CD4-positive, alpha-beta T cell treated with Interferon alpha-2 for 1 hour (primary cell): ENCODE measurements at regions not wholly inside any gene's neighbourhood (a gene's known extent, or its start where the extent isn't known, plus 50 kb on each side); places are given as distances from the start of the nearest gene placed in this dataset.

Experiments used
- DNase-seq, 2 donors: peaks; one replicate each; pipeline ENCODE4 v3.0.0-alpha.2; 2020 to 2022

- DNase-seq: no peak
Observed at GRCh38 chr20:24134930-24135329, 146.4 kb upstream of the GGTLC1 start.

- DNase-seq: no peak
Observed at GRCh38 chr20:24134284-24134683, 145.7 kb upstream of the GGTLC1 start.

GRCh38 chr20:24132246-24132645 is 143.7 kb upstream of the GGTLC1 start:
- no peak for DNase-seq

GRCh38 chr20:24131684-24132083 is 143.1 kb upstream of the GGTLC1 start:
- peak in 1 of 2 donors; percentile 14 for DNase-seq

- no peak for DNase-seq
Observed at GRCh38 chr20:24131281-24131680, 142.7 kb upstream of the GGTLC1 start.

- DNase-seq: no peak
Observed at GRCh38 chr20:24129641-24130040, 141.1 kb upstream of the GGTLC1 start.

- DNase-seq: no peak
Observed at GRCh38 chr20:24124951-24125650, 136.5 kb upstream of the GGTLC1 start.

GRCh38 chr20:24124003-24124402 is 135.4 kb upstream of the GGTLC1 start:
- DNase-seq: no peak

GRCh38 chr20:24118441-24119175 is 130.0 kb upstream of the GGTLC1 start:
- DNase-seq: no peak

GRCh38 chr20:24118034-24118433 is 129.5 kb upstream of the GGTLC1 start:
- DNase-seq: no peak

- DNase-seq: no peak
Observed at GRCh38 chr20:24117383-24117782, 128.8 kb upstream of the GGTLC1 start.

- no peak for DNase-seq
Observed at GRCh38 chr20:24116611-24117010, 128.0 kb upstream of the GGTLC1 start.

GRCh38 chr20:24112360-24112759 is 123.8 kb upstream of the GGTLC1 start:
- DNase-seq: no peak

GRCh38 chr20:24111858-24112257 is 123.3 kb upstream of the GGTLC1 start:
- no peak for DNase-seq

- DNase-seq: peak in 1 of 2 donors; percentile 32
Observed at GRCh38 chr20:24109537-24109936, 121.0 kb upstream of the GGTLC1 start.

GRCh38 chr20:24109008-24109407 is 120.4 kb upstream of the GGTLC1 start:
- peak; percentile 55 to 76 for DNase-seq

GRCh38 chr20:24108581-24108980 is 120.0 kb upstream of the GGTLC1 start:
- DNase-seq: no peak

GRCh38 chr20:24106801-24107445 is 118.3 kb upstream of the GGTLC1 start:
- DNase-seq: no peak

- DNase-seq: no peak
Observed at GRCh38 chr20:24106150-24106800, 117.7 kb upstream of the GGTLC1 start.

GRCh38 chr20:24102749-24103333 is 114.3 kb upstream of the GGTLC1 start:
- DNase-seq: no peak

GRCh38 chr20:24102290-24102689 is 113.7 kb upstream of the GGTLC1 start:
- peak in 1 of 2 donors; percentile 36 for DNase-seq

- DNase-seq: peak; percentile 58 to 73
Observed at GRCh38 chr20:24100370-24101011, 111.9 kb upstream of the GGTLC1 start.
